ENCODE measurements at regions not wholly inside any gene's neighbourhood (a gene's known extent, or its start where the extent isn't known, plus 50 kb on each side); places are given as distances from the start of the nearest gene placed in this dataset.

GRCh38 chr5:125005266-125005665 lies 258.8 kb upstream of the ZNF608 start:
- peaks cover 2 to 23% (median 4%) of the 10 kb centered on the region in 4 donors for H3K4me1 Mint-ChIP-seq
- H3K27ac Mint-ChIP-seq, result no peak overlapping the region
- H3K27me3 Mint-ChIP-seq, result no peaks in the 10 kb centered on the region
- ATAC-seq, result no peak
- DNase-seq, result no peak
- H3K4me3 Mint-ChIP-seq, result no peak overlapping the region
- no peaks in the 10 kb centered on the region for H3K36me3 Mint-ChIP-seq
- H3K9me3 Mint-ChIP-seq, result peaks cover 0 to 5% (median 0%) of the 10 kb centered on the region in 9 donors
- POLR2A ChIA-PET, result no interaction called here

- POLR2A ChIA-PET, result no interaction called here
- DNase-seq (no peak), ATAC-seq (no peak)
- H3K4me3 Mint-ChIP-seq, result peak overlapping the region in 2 of 10 donors; percentile 29 to 48
- peak overlapping the region in 1 of 10 donors; percentile 70 for H3K27ac Mint-ChIP-seq
- peaks cover 0 to 5% (median 0%) of the 10 kb centered on the region in 9 donors for H3K9me3 Mint-ChIP-seq
- H3K27me3 Mint-ChIP-seq, result no peaks in the 10 kb centered on the region
- H3K4me1 Mint-ChIP-seq, result peaks cover 2 to 23% (median 4%) of the 10 kb centered on the region in 4 donors
- no peaks in the 10 kb centered on the region for H3K36me3 Mint-ChIP-seq
Observed at GRCh38 chr5:125006011-125006685, 259.7 kb upstream of the ZNF608 start.

- Mint-ChIP-seq H3K4me3 (no peak overlapping the region), H3K9me3 (peaks cover 0 to 11% (median 0%) of the 10 kb centered on the region in 9 donors), H3K27me3 (no peaks in the 10 kb centered on the region), H3K27ac (no peak overlapping the region), H3K4me1 (peaks cover 2 to 20% (median 4%) of the 10 kb centered on the region in 4 donors), H3K36me3 (no peaks in the 10 kb centered on the region)
- POLR2A ChIA-PET, result no interaction called here
- no peak for ATAC-seq
- no peak for DNase-seq
Observed at GRCh38 chr5:125010356-125010755, 263.9 kb upstream of the ZNF608 start.

- POLR2A ChIA-PET, result no interaction called here
- no peak for DNase-seq
- no peak overlapping the region for H3K4me3 Mint-ChIP-seq
- H3K36me3 Mint-ChIP-seq, result no peaks in the 10 kb centered on the region
- H3K4me1 Mint-ChIP-seq, result peaks cover 2 to 16% (median 4%) of the 10 kb centered on the region in 4 donors
- ATAC-seq, result no peak
- H3K27ac Mint-ChIP-seq, result no peak overlapping the region
- no peaks in the 10 kb centered on the region for H3K27me3 Mint-ChIP-seq
- peaks cover 0 to 11% (median 0%) of the 10 kb centered on the region in 9 donors for H3K9me3 Mint-ChIP-seq
Observed at GRCh38 chr5:125011014-125011413, 264.6 kb upstream of the ZNF608 start.

- H3K4me1 Mint-ChIP-seq, result peaks cover 1 to 12% (median 2%) of the 10 kb centered on the region in 4 donors
- DNase-seq (no peak), ATAC-seq (no peak)
- H3K27me3 Mint-ChIP-seq, result peaks cover 0 to 3% (median 0%) of the 10 kb centered on the region in 5 donors
- H3K36me3 Mint-ChIP-seq, result no peaks in the 10 kb centered on the region
- POLR2A ChIA-PET, result no interaction called here
- H3K9me3 Mint-ChIP-seq, result peaks cover 0 to 11% (median 0%) of the 10 kb centered on the region in 9 donors
- no peak overlapping the region for H3K27ac Mint-ChIP-seq
- H3K4me3 Mint-ChIP-seq, result no peak overlapping the region
Observed at GRCh38 chr5:125011419-125011818, 265.0 kb upstream of the ZNF608 start.

- H3K36me3 Mint-ChIP-seq, result no peaks in the 10 kb centered on the region
- H3K9me3 Mint-ChIP-seq, result peaks cover 0 to 11% (median 0%) of the 10 kb centered on the region in 9 donors
- peaks cover 0 to 8% (median 0%) of the 10 kb centered on the region in 4 donors for H3K4me1 Mint-ChIP-seq
- H3K4me3 Mint-ChIP-seq, result no peak overlapping the region
- POLR2A ChIA-PET, result no interaction called here
- no peak for ATAC-seq
- no peak overlapping the region for H3K27ac Mint-ChIP-seq
- H3K27me3 Mint-ChIP-seq, result peaks cover 0 to 3% (median 0%) of the 10 kb centered on the region in 5 donors
- no peak for DNase-seq
Observed at GRCh38 chr5:125011947-125012346, 265.5 kb upstream of the ZNF608 start.

GRCh38 chr5:125012727-125013451 lies 266.4 kb upstream of the ZNF608 start:
- no peak for ATAC-seq
- peaks cover 0 to 11% (median 0%) of the 10 kb centered on the region in 9 donors for H3K9me3 Mint-ChIP-seq
- H3K4me1 Mint-ChIP-seq, result peaks cover 0 to 5% (median 0%) of the 10 kb centered on the region in 4 donors

GRCh38 chr5:125014202-125014601 lies 267.8 kb upstream of the ZNF608 start:
- peaks cover 0 to 5% (median 0%) of the 10 kb centered on the region in 4 donors for H3K4me1 Mint-ChIP-seq
- no peak overlapping the region for H3K27ac Mint-ChIP-seq
- H3K4me3 Mint-ChIP-seq, result no peak overlapping the region
- peaks cover 0 to 11% (median 0%) of the 10 kb centered on the region in 9 donors for H3K9me3 Mint-ChIP-seq
- no peaks in the 10 kb centered on the region for H3K36me3 Mint-ChIP-seq
- DNase-seq (no peak), ATAC-seq (no peak)
- POLR2A ChIA-PET, result no interaction called here
- peaks cover 0 to 11% (median 0%) of the 10 kb centered on the region in 5 donors for H3K27me3 Mint-ChIP-seq

More at GRCh38 chr5:125012727-125013451, 266.4 kb upstream of the ZNF608 start:
- POLR2A ChIA-PET, result no interaction called here
- no peaks in the 10 kb centered on the region for H3K36me3 Mint-ChIP-seq
- H3K4me3 Mint-ChIP-seq, result no peak overlapping the region
- peaks cover 0 to 6% (median 0%) of the 10 kb centered on the region in 5 donors for H3K27me3 Mint-ChIP-seq
- no peak overlapping the region for H3K27ac Mint-ChIP-seq
- no peak for DNase-seq

GRCh38 chr5:125017796-125018195 lies 271.4 kb upstream of the ZNF608 start:
- Mint-ChIP-seq H3K9me3 (peaks cover 0 to 11% (median 0%) of the 10 kb centered on the region in 9 donors), H3K4me1 (no peaks in the 10 kb centered on the region), H3K27ac (no peak overlapping the region), H3K27me3 (peaks cover 0 to 11% (median 0%) of the 10 kb centered on the region in 5 donors), H3K36me3 (no peaks in the 10 kb centered on the region), H3K4me3 (no peak overlapping the region)
- no peak for DNase-seq
- POLR2A ChIA-PET, result no interaction called here
- no peak for ATAC-seq

- H3K36me3 Mint-ChIP-seq, result no peaks in the 10 kb centered on the region
- H3K4me3 Mint-ChIP-seq, result no peak overlapping the region
- POLR2A ChIA-PET, result no interaction called here
- DNase-seq (no peak), ATAC-seq (no peak)
- H3K9me3 Mint-ChIP-seq, result no peaks in the 10 kb centered on the region
- H3K27me3 Mint-ChIP-seq, result peaks cover 0 to 2% (median 0%) of the 10 kb centered on the region in 5 donors
- no peak overlapping the region for H3K27ac Mint-ChIP-seq
- H3K4me1 Mint-ChIP-seq, result no peaks in the 10 kb centered on the region
Observed at GRCh38 chr5:125023673-125024072, 277.2 kb upstream of the ZNF608 start.

- DNase-seq, result no peak
- ATAC-seq, result no peak
- Mint-ChIP-seq H3K27ac (no peak overlapping the region), H3K4me3 (no peak overlapping the region), H3K27me3 (peaks cover 0 to 2% (median 0%) of the 10 kb centered on the region in 5 donors), H3K36me3 (no peaks in the 10 kb centered on the region), H3K9me3 (no peaks in the 10 kb centered on the region), H3K4me1 (no peaks in the 10 kb centered on the region)
- POLR2A ChIA-PET, result no interaction called here
Observed at GRCh38 chr5:125026867-125027731, 280.7 kb upstream of the ZNF608 start.

GRCh38 chr5:125032286-125032685 lies 285.8 kb upstream of the ZNF608 start:
- peaks cover 0 to 17% (median 0%) of the 10 kb centered on the region in 9 donors for H3K9me3 Mint-ChIP-seq
- no peak for DNase-seq
- H3K4me1 Mint-ChIP-seq, result peaks cover 0 to 6% (median 0%) of the 10 kb centered on the region in 4 donors
- POLR2A ChIA-PET, result no interaction called here
- no peak for ATAC-seq
- no peak overlapping the region for H3K27ac Mint-ChIP-seq
- H3K36me3 Mint-ChIP-seq, result no peaks in the 10 kb centered on the region
- no peak overlapping the region for H3K4me3 Mint-ChIP-seq
- H3K27me3 Mint-ChIP-seq, result peaks cover 0 to 7% (median 0%) of the 10 kb centered on the region in 5 donors
